ENCODE measurements at regions not wholly inside any gene's neighbourhood (a gene's known extent, or its start where the extent isn't known, plus 50 kb on each side); places are given as distances from the start of the nearest gene placed in this dataset.

GRCh38 chr18:43596105-43596712 lies 318.9 kb upstream of the SYT4 start:
- no peak overlapping the region for H2AFZ ChIP-seq (ENCODE audit: control insufficient read depth, low read length)
- dilution Hi-C loops (cut with MboI; ENCODE audit: extremely low pct_ligation_motif_present, low sequenced_read_pairs) = no loop called here
- H3K4me2 ChIP-seq (ENCODE audit: control insufficient read depth, extremely low read depth, insufficient read depth, low read depth, low read length) = no peak overlapping the region
- no peak overlapping the region for H3K27ac ChIP-seq (ENCODE audit: control insufficient read depth, insufficient read depth, low read length)
- no peaks in the 10 kb centered on the region for H3K9me1 ChIP-seq (ENCODE audit: control insufficient read depth, extremely low read depth, insufficient read depth, low read length)
- H3K36me3 ChIP-seq (ENCODE audit: control insufficient read depth in 2 of 2, extremely low read depth in 1 of 2, insufficient read depth in 2 of 2, low read length in 2 of 2) = no peaks in the 10 kb centered on the region
- H3K9ac ChIP-seq (ENCODE audit: control insufficient read depth, extremely low read depth, insufficient read depth, low read length) = no peak overlapping the region
- no peak for DNase-seq (ENCODE audit: low read depth, low spot score)
- H4K20me1 ChIP-seq (ENCODE audit: control insufficient read depth, extremely low read depth, insufficient read depth, low read length) = no peaks in the 10 kb centered on the region
- H3K4me3 ChIP-seq (ENCODE audit: control insufficient read depth in 2 of 3, extremely low read depth in 1 of 3, insufficient read depth in 2 of 3, low read depth in 1 of 3, low read length in 3 of 3) = no peak overlapping the region
- H3K4me1 ChIP-seq (ENCODE audit: control insufficient read depth, extremely low read depth, insufficient read depth, low read length) = no peaks in the 10 kb centered on the region
- TF ChIP-seq CTCF (optimal IDR thresholded peaks at IDR 0.05 in 1 of 3, IDR thresholded peaks at IDR 0.05 in 1 of 3, conservative IDR thresholded peaks at IDR 0.05 in 1 of 3; ENCODE audit: extremely low read depth in 1 of 3, insufficient read depth in 2 of 3, low read length in 3 of 3) (peak in 2 of 3 experiments; percentile 34 to 51), EZH2 (IDR thresholded peaks at IDR 0.05; ENCODE audit: low read length) (no peak)
- no peaks in the 10 kb centered on the region for H3K79me2 ChIP-seq (ENCODE audit: control insufficient read depth, insufficient read depth, low read length)
- FAIRE-seq = no peak
- H3K27me3 ChIP-seq (ENCODE audit: control insufficient read depth, extremely low read depth, insufficient read depth, low read length) = no peaks in the 10 kb centered on the region
- H3K9me3 ChIP-seq (ENCODE audit: control insufficient read depth, low read depth, low read length) = no peaks in the 10 kb centered on the region

- dilution Hi-C loops (cut with MboI; ENCODE audit: extremely low pct_ligation_motif_present, low sequenced_read_pairs) = no loop called here
- no peak for FAIRE-seq
Observed at GRCh38 chr18:43601432-43601831, 324.1 kb upstream of the SYT4 start.

More at GRCh38 chr18:43601432-43601831, 324.1 kb upstream of the SYT4 start:
- no peak overlapping the region for H3K9ac ChIP-seq (ENCODE audit: control insufficient read depth, extremely low read depth, insufficient read depth, low read length)
- no peak for DNase-seq (ENCODE audit: low read depth, low spot score)
- TF ChIP-seq CTCF (optimal IDR thresholded peaks at IDR 0.05 in 1 of 3, IDR thresholded peaks at IDR 0.05 in 1 of 3, conservative IDR thresholded peaks at IDR 0.05 in 1 of 3; ENCODE audit: extremely low read depth in 1 of 3, insufficient read depth in 2 of 3, low read length in 3 of 3) (no peak), EZH2 (IDR thresholded peaks at IDR 0.05; ENCODE audit: low read length) (no peak)
- no peaks in the 10 kb centered on the region for H3K9me1 ChIP-seq (ENCODE audit: control insufficient read depth, extremely low read depth, insufficient read depth, low read length)
- no peaks in the 10 kb centered on the region for H3K79me2 ChIP-seq (ENCODE audit: control insufficient read depth, insufficient read depth, low read length)
- no peaks in the 10 kb centered on the region for H3K36me3 ChIP-seq (ENCODE audit: control insufficient read depth in 2 of 2, extremely low read depth in 1 of 2, insufficient read depth in 2 of 2, low read length in 2 of 2)
- no peaks in the 10 kb centered on the region for H3K27me3 ChIP-seq (ENCODE audit: control insufficient read depth, extremely low read depth, insufficient read depth, low read length)
- H4K20me1 ChIP-seq (ENCODE audit: control insufficient read depth, extremely low read depth, insufficient read depth, low read length) = no peaks in the 10 kb centered on the region
- H3K4me2 ChIP-seq (ENCODE audit: control insufficient read depth, extremely low read depth, insufficient read depth, low read depth, low read length) = no peak overlapping the region
- H3K4me1 ChIP-seq (ENCODE audit: control insufficient read depth, extremely low read depth, insufficient read depth, low read length) = no peaks in the 10 kb centered on the region
- no peak overlapping the region for H3K4me3 ChIP-seq (ENCODE audit: control insufficient read depth in 2 of 3, extremely low read depth in 1 of 3, insufficient read depth in 2 of 3, low read depth in 1 of 3, low read length in 3 of 3)
- no peak overlapping the region for H2AFZ ChIP-seq (ENCODE audit: control insufficient read depth, low read length)
- no peaks in the 10 kb centered on the region for H3K9me3 ChIP-seq (ENCODE audit: control insufficient read depth, low read depth, low read length)
- no peak overlapping the region for H3K27ac ChIP-seq (ENCODE audit: control insufficient read depth, insufficient read depth, low read length)

All from keratinocyte (primary cell).